ENCODE measurements at regions not wholly inside any gene's neighbourhood (a gene's known extent, or its start where the extent isn't known, plus 50 kb on each side); places are given as distances from the start of the nearest gene placed in this dataset.

DNA sequence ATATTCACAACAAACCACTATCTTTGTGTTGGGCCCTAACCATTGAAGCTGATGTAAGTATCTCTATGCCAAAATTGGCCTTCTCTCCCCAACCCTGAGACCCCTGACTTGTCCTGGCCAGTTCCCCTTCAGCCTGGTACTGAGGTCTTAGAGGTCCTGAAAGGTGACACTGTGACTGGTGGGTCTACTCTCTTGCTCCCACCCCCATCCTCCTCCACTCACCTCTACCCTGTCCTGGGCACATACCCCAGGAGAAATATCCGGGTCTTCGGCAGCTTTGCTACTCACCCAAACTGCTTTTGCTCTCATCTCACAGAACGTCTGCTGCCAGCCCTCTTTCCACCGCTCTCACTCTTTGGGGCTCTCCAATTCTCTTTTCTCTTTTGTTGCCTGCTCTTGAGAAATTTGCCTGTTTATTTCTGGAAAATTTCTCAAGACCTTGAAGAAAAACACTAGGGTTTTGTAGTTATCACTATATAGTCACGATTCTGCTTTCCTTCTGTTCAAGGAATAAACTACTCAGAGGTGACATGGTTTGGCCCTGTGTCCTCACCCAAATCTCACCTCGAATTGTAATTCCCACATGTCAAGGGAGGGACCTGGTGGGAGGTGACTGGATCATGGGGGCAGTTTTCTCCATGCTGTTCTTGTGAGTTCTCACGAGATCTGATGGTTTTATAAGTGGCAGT is 133.8 kb upstream of the PKDCC start:
- TF ChIP-seq CTCF (IDR thresholded peaks at IDR 0.05) (no peak), EZH2phosphoT487 (IDR thresholded peaks at IDR 0.05) (no peak)

Measured in neural progenitor cell (in vitro differentiated cells).